K562 (cell line): ENCODE measurements at regions not wholly inside any gene's neighbourhood (a gene's known extent, or its start where the extent isn't known, plus 50 kb on each side); places are given as distances from the start of the nearest gene placed in this dataset.

Experiments
- ATAC-seq: fragments of 200-7000 bp; cut with Tn5 transposase; 3 replicates; pipeline ENCODE4 v1.9.1; 2020; ENCODE audit warnings: moderate library complexity
- BruUV-seq: library from RNA; stranded (reverse); fragments of 400-500 nt; replicated peaks from 2 replicates; lab custom pipeline; 2021; lab: Mats Ljungman, UMichigan
- CTCF ChIA-PET: fragments of 300-600 bp; formaldehyde crosslinking; extraction: SDS; loops from one replicate; lab custom pipeline; 2021; ENCODE audit warnings: low intra/inter-chr PET ratio; lab: Yijun Ruan, JAX
- POLR2A ChIA-PET: fragments of 300-600, 350-650 bp; sonication (Branson Sonifier 250); formaldehyde crosslinking; extraction: SDS; loops from one replicate; lab custom pipeline; 2021; ENCODE audit warnings: antibody characterized with exemption, inconsistent platforms; lab: Yijun Ruan, JAX
- DNase-seq, 4 experiments: peaks; one replicate each; pipeline versions ENCODE4 v3.0.0 to v3.0.0-alpha.2; 2011 to 2018; ENCODE audit warnings: low spot score in 3 of 4, mixed read lengths in 3 of 4; ENCODE audit errors: extremely low read depth in 1 of 4
- FAIRE-seq: peaks from 2 replicates; lab custom pipeline; 2011; peaks lifted over from hg19 to GRCh38; lab: Jason Lieb, UNC
- H2AFZ ChIP-seq: 2 replicates; pipeline ENCODE4 v1.6.0; 2011; ENCODE audit warnings: low read depth, low read length, control low read depth, inconsistent platforms
- H3K27ac ChIP-seq: fragments of 200-600 bp; 3 replicates; pipeline ENCODE4 v1.8.0; 2011; ENCODE audit warnings: low read depth, mild to moderate bottlenecking, control low read depth, inconsistent platforms, low read length, moderate library complexity, mixed read lengths; ENCODE audit errors: extremely low read depth
- H3K27me3 ChIP-seq, 2 experiments: fragments of 300-600 bp in 1 of 2; 2 replicates in 1 of 2; 3 replicates in 1 of 2; pipeline versions ENCODE4 v1.6.0 to v1.8.0; 2011; ENCODE audit warnings: inconsistent platforms in 2 of 2, low read length in 2 of 2, mild to moderate bottlenecking in 1 of 2, mixed read lengths in 1 of 2, moderate library complexity in 1 of 2; ENCODE audit not compliant: control insufficient read depth in 2 of 2, insufficient read depth in 2 of 2
- H3K36me3 ChIP-seq: fragments of 300-600 bp; 3 replicates; pipeline ENCODE4 v1.8.0; 2011; ENCODE audit warnings: mild to moderate bottlenecking, low read length, inconsistent platforms; ENCODE audit not compliant: control insufficient read depth, insufficient read depth
- H3K4me1 ChIP-seq, 2 experiments: fragments of 200-600 bp in 1 of 2; replicated peaks in 1 of 2; 2 replicates in 1 of 2; 3 replicates in 1 of 2; pipeline versions ENCODE4 v1.5.1 to v1.8.0; 2011; ENCODE audit warnings: inconsistent platforms in 2 of 2, low read length in 2 of 2, mild to moderate bottlenecking in 1 of 2, mixed read lengths in 1 of 2, moderate library complexity in 1 of 2; ENCODE audit not compliant: control insufficient read depth in 2 of 2, insufficient read depth in 2 of 2
- H3K4me2 ChIP-seq: 2 replicates; pipeline ENCODE4 v1.6.1; 2011; ENCODE audit warnings: low read length, control low read depth, inconsistent platforms, mixed read lengths; ENCODE audit not compliant: insufficient read depth
- H3K4me3 ChIP-seq: fragments of 200-600 bp; sonication (generic), shearing (Covaris generic); 2 replicates; pipeline ENCODE4 v1.5.1; 2016; ENCODE audit warnings: control low read depth, inconsistent platforms
- H3K79me2 ChIP-seq: fragments of 200-600 bp; 3 replicates; pipeline ENCODE4 v1.8.0; 2011; ENCODE audit warnings: low read length, inconsistent platforms; ENCODE audit not compliant: control insufficient read depth, insufficient read depth
- H3K9ac ChIP-seq, 2 experiments: 2 replicates each; pipeline versions ENCODE4 v1.6.0 to v1.6.1; 2011; ENCODE audit warnings: low read depth in 2 of 2, low read length in 2 of 2, control low read depth in 1 of 2, inconsistent platforms in 1 of 2, mild to moderate bottlenecking in 1 of 2, mixed read lengths in 1 of 2; ENCODE audit not compliant: insufficient read depth in 1 of 2
- H3K9me1 ChIP-seq: one replicate; pipeline ENCODE4 v1.6.0; 2011; ENCODE audit warnings: inconsistent platforms, mild to moderate bottlenecking, low read length, moderate library complexity; ENCODE audit not compliant: control insufficient read depth, insufficient read depth
- H3K9me3 ChIP-seq: replicated peaks from 2 replicates; pipeline ENCODE4 v1.5.1; 2011; ENCODE audit warnings: low read depth, low read length, inconsistent platforms; ENCODE audit not compliant: control insufficient read depth, insufficient read depth
- H4K20me1 ChIP-seq: replicated peaks from 2 replicates; pipeline ENCODE4 v1.6.1; 2011; ENCODE audit warnings: low read length, inconsistent platforms, mixed read lengths; ENCODE audit not compliant: control insufficient read depth, insufficient read depth
- ASH1L ChIP-seq: fragments of 450-650 bp; IDR thresholded peaks from 2 replicates; pipeline ENCODE4 v1.6.1; 2018; ENCODE audit warnings: borderline replicate concordance, mild to moderate bottlenecking, low read depth; ENCODE audit not compliant: partially characterized antibody
- BMI1 ChIP-seq: fragments of 150-350 bp; IDR thresholded peaks from 2 replicates; pipeline ENCODE4 v1.6.1; 2014; ENCODE audit warnings: low read length
- CBFB ChIP-seq: sonication (generic); formaldehyde crosslinking; IDR thresholded peaks from 2 replicates; pipeline ENCODE4 v1.4.0; 2020; ENCODE audit warnings: mild to moderate bottlenecking, missing genetic modification reagents
- CCNT2 ChIP-seq: IDR thresholded peaks from 2 replicates; pipeline ENCODE4 v1.6.1; 2011; ENCODE audit warnings: borderline replicate concordance, low read depth, mild to moderate bottlenecking, moderate library complexity, mixed read lengths, low read length; ENCODE audit not compliant: insufficient read length; ENCODE audit errors: extremely low read depth
- ELF1 ChIP-seq: fragments of 200-800 bp; sonication (Bioruptor generic); IDR thresholded peaks from 2 replicates; pipeline ENCODE4 v1.6.1; 2016; ENCODE audit warnings: missing genetic modification characterization, missing compliant biosample characterization
- GATA2 ChIP-seq: sonication (generic); formaldehyde crosslinking; IDR thresholded peaks from 2 replicates; pipeline ENCODE4 v1.4.0; 2020; ENCODE audit warnings: mild to moderate bottlenecking, missing genetic modification reagents
- HCFC1 ChIP-seq: IDR thresholded peaks from 2 replicates; pipeline ENCODE4 v1.6.1; 2012; ENCODE audit warnings: low read depth, low read length, improper control_type of control experiment
- HNRNPK ChIP-seq: fragments of 200-400 bp; formaldehyde crosslinking; IDR thresholded peaks from one replicate; pipeline ENCODE4 v1.6.1; 2018; ENCODE audit warnings: mild to moderate bottlenecking, low read depth, low read length; ENCODE audit not compliant: poor library complexity, severe bottlenecking
- MAFG ChIP-seq: fragments of 450-650 bp; conservative IDR thresholded peaks from 2 replicates; pipeline ENCODE4 v1.6.1; 2016; ENCODE audit warnings: missing genetic modification characterization, missing compliant biosample characterization
- MEIS2 ChIP-seq: fragments of 450-650 bp; IDR thresholded peaks from 2 replicates; pipeline ENCODE4 v1.6.1; 2014; ENCODE audit warnings: mild to moderate bottlenecking; ENCODE audit not compliant: partially characterized antibody
- MYBL2 ChIP-seq, 2 experiments: fragments of 450-650 bp in 1 of 2; sonication (generic) in 1 of 2; formaldehyde crosslinking in 1 of 2; IDR thresholded peaks; 2 replicates each; pipeline versions ENCODE4 v1.6.1 to v1.8.1; 2017 to 2022; ENCODE audit warnings: borderline replicate concordance in 1 of 2, inconsistent platforms in 1 of 2, low read depth in 1 of 2, mild to moderate bottlenecking in 1 of 2, missing genetic modification reagents in 1 of 2, moderate library complexity in 1 of 2
- NFE2L1 ChIP-seq: fragments of 450-650 bp; IDR thresholded peaks from 2 replicates; pipeline ENCODE4 v1.6.1; 2016; ENCODE audit warnings: missing genetic modification characterization, low read depth, mild to moderate bottlenecking, missing compliant biosample characterization, moderate library complexity, borderline replicate concordance
- NFXL1 ChIP-seq: fragments of 450-650 bp; formaldehyde crosslinking; IDR thresholded peaks from 2 replicates; pipeline ENCODE4 v1.4.0; 2021; ENCODE audit warnings: mild to moderate bottlenecking
- NR1H2 ChIP-seq: sonication (generic); formaldehyde crosslinking; IDR thresholded peaks from 2 replicates; pipeline ENCODE4 v1.4.0; 2020; ENCODE audit warnings: mild to moderate bottlenecking, missing genetic modification reagents
- PML ChIP-seq: IDR thresholded peaks from 2 replicates; pipeline ENCODE4 v1.6.1; 2012; ENCODE audit warnings: low read length, inconsistent platforms
- POLR2A ChIP-seq: fragments of 450-650 bp; conservative IDR thresholded peaks from 2 replicates; pipeline ENCODE4 v1.6.1; 2016
- SP2 ChIP-seq: IDR thresholded peaks from 2 replicates; pipeline ENCODE4 v1.6.1; 2011; ENCODE audit warnings: mild to moderate bottlenecking, low read depth, low read length, moderate library complexity; ENCODE audit not compliant: poor library complexity, severe bottlenecking; ENCODE audit errors: extremely low read depth
- SREBF2 ChIP-seq: sonication (generic); formaldehyde crosslinking; IDR thresholded peaks from 2 replicates; pipeline ENCODE4 v1.4.0; 2020; ENCODE audit warnings: mild to moderate bottlenecking, missing genetic modification reagents
- STAT5A ChIP-seq: IDR thresholded peaks from 2 replicates; pipeline ENCODE4 v1.6.1; 2012; ENCODE audit warnings: low read length, inconsistent platforms, borderline replicate concordance
- TCFL5 ChIP-seq: fragments of 250-450 bp; sonication (Bioruptor Pico); conservative IDR thresholded peaks from 2 replicates; pipeline ENCODE4 v1.6.1; 2021; ENCODE audit warnings: mild to moderate bottlenecking, moderate library complexity, matching md5 sums
- ZNF217 ChIP-seq: sonication (generic); formaldehyde crosslinking; IDR thresholded peaks from 2 replicates; pipeline ENCODE4 v1.8.0; 2022; ENCODE audit warnings: mild to moderate bottlenecking, missing genetic modification reagents
- ZNF239 ChIP-seq: fragments of 250-450 bp; sonication (Bioruptor Pico); IDR thresholded peaks from 2 replicates; pipeline ENCODE4 v1.4.0; 2020; ENCODE audit warnings: mild to moderate bottlenecking
- ZNF274 ChIP-seq: IDR thresholded peaks from 2 replicates; pipeline ENCODE4 v1.6.1; 2011; ENCODE audit warnings: low read depth, mild to moderate bottlenecking, low read length, moderate library complexity, borderline replicate concordance
- ZNF280A ChIP-seq: fragments of 450-650 bp; IDR thresholded peaks from 2 replicates; pipeline ENCODE4 v1.6.1; 2018; ENCODE audit warnings: mild to moderate bottlenecking, low read depth; ENCODE audit not compliant: partially characterized antibody
- ZNF75A ChIP-seq: fragments of 450-650 bp; formaldehyde crosslinking; IDR thresholded peaks from 2 replicates; pipeline ENCODE4 v1.4.0; 2020; ENCODE audit warnings: mild to moderate bottlenecking
- WGBS: fragments of 100-300 bp; shearing (Covaris generic); methylation state at CpG from one replicate; pipeline ENCODE4 v1.1.6; 2016; ENCODE audit warnings: low coverage, mixed read lengths; ENCODE audit not compliant: insufficient coverage; ENCODE audit errors: missing lambda C conversion rate; 5-methylcytosine and 5-hydroxymethylcytosine counted together
- in situ Hi-C: fragments of 300-500 bp; cut with MboI; formaldehyde crosslinking; loops from 4 replicates; pipeline ENCODE4 v1.15.0; 2018; ENCODE audit warnings: inconsistent platforms, mixed read lengths
- intact Hi-C: fragments of 100-400 bp; cut with micrococcal nuclease; formaldehyde crosslinking; loops from 2 replicates; pipeline ENCODE4 v1.14.2; 2022

- no peak for TF ChIP-seq NR1H2 (CRISPR knock-in tag)
- no peak for TF ChIP-seq ZNF280A
- no peak for TF ChIP-seq HNRNPK
- no peak for TF ChIP-seq GATA2 (CRISPR knock-in tag)
- TF ChIP-seq ZNF217: no peak
- TF ChIP-seq ASH1L: no peak
- TF ChIP-seq NFXL1 (CRISPR knock-in tag): no peak
Measured at GRCh38 chr13:86714495-86714894, 915.3 kb upstream of the SLITRK6 start (continued).

GRCh38 chr13:86725105-86725504 is 925.9 kb upstream of the SLITRK6 start:
- Histone ChIP-seq H3K27me3 (no peaks in the 10 kb centered on the region), H3K79me2 (no peaks in the 10 kb centered on the region), H4K20me1 (no peaks in the 10 kb centered on the region), H3K4me1 (no peaks in the 10 kb centered on the region), H3K27ac (no peak overlapping the region), H2AFZ (no peak overlapping the region), H3K9ac (no peak overlapping the region), H3K9me1 (no peaks in the 10 kb centered on the region), H3K9me3 (no peaks in the 10 kb centered on the region), H3K4me2 (no peak overlapping the region), H3K36me3 (no peaks in the 10 kb centered on the region), H3K4me3 (no peak overlapping the region)
- 0% methylated on average over 3 of the region's 3 CpGs for WGBS
- CTCF ChIA-PET: no interaction called here
- intact Hi-C loops (no loop called here), in situ Hi-C loops (no loop called here)
- BruUV-seq: no TSS peak
- no peak for FAIRE-seq
- no peak for DNase-seq
- no peak for ATAC-seq
- POLR2A ChIA-PET: no interaction called here
- TF ChIP-seq ZNF75A (CRISPR knock-in tag) (no peak), SP2 (no peak), NFE2L1 (tag) (no peak), POLR2A (no peak), CBFB (CRISPR knock-in tag) (no peak), CCNT2 (no peak), ELF1 (tag) (no peak), SREBF2 (no peak), TCFL5 (CRISPR knock-in tag) (no peak), STAT5A (no peak), ZNF239 (CRISPR knock-in tag) (no peak), PML (no peak), MYBL2 (IDR thresholded peaks at IDR 0.05; ENCODE audit: low read depth) (no peak), MYBL2 (CRISPR knock-in tag; IDR thresholded peaks at IDR 0.05; ENCODE audit: borderline replicate concordance) (no peak), BMI1 (no peak), ZNF274 (no peak), MAFG (tag) (no peak), MEIS2 (no peak), HCFC1 (no peak)
